Fibroblast of pulmonary artery (primary cell): ENCODE measurements at regions not wholly inside any gene's neighbourhood (a gene's known extent, or its start where the extent isn't known, plus 50 kb on each side); places are given as distances from the start of the nearest gene placed in this dataset.

ENCODE experiments used
- DNase-seq: peaks from one replicate; pipeline ENCODE4 v3.0.0-alpha.2; 2010; ENCODE audit warnings: low read depth
- H3K4me3 ChIP-seq: replicated peaks from 2 replicates; pipeline ENCODE4 v1.5.1; 2011; ENCODE audit warnings: low read depth, mild to moderate bottlenecking, control low read depth, low read length, moderate library complexity
- TF ChIP-seq, protein P1 (sequence below): IDR thresholded peaks from 2 replicates; pipeline ENCODE4 v1.5.1; 2011; ENCODE audit warnings: mild to moderate bottlenecking, control low read depth, low read length, inconsistent platforms; ENCODE audit errors: missing control alignments

DNA sequence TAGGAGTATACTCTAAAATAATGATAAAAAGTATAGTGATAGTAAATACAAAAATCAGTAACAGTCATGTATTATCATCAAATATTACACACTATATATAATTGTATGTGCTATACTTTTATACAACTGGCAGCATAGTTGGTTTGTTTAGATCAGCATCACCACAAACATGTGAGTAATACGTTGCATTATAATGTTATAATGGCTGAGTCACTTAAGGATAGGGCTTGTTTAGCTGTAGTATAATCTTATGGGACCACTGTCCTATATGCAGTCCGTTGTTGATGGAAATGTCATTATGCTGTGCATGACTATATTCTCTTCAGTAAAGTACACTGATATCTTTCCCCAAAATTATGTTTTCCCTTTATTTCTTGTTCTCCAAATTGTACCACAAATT is 92.8 kb downstream of the LYPLAL1 start:
- no peak overlapping the region for H3K4me3 ChIP-seq
- DNase-seq, result no peak
- TF ChIP-seq, protein P1, sequence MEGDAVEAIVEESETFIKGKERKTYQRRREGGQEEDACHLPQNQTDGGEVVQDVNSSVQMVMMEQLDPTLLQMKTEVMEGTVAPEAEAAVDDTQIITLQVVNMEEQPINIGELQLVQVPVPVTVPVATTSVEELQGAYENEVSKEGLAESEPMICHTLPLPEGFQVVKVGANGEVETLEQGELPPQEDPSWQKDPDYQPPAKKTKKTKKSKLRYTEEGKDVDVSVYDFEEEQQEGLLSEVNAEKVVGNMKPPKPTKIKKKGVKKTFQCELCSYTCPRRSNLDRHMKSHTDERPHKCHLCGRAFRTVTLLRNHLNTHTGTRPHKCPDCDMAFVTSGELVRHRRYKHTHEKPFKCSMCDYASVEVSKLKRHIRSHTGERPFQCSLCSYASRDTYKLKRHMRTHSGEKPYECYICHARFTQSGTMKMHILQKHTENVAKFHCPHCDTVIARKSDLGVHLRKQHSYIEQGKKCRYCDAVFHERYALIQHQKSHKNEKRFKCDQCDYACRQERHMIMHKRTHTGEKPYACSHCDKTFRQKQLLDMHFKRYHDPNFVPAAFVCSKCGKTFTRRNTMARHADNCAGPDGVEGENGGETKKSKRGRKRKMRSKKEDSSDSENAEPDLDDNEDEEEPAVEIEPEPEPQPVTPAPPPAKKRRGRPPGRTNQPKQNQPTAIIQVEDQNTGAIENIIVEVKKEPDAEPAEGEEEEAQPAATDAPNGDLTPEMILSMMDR, result no peak

- no peak overlapping the region for H3K4me3 ChIP-seq
- DNase-seq, result no peak
- TF ChIP-seq, protein P1, result no peak
Observed at GRCh38 chr1:219265026-219265515, 91.4 kb downstream of the LYPLAL1 start.

DNA sequence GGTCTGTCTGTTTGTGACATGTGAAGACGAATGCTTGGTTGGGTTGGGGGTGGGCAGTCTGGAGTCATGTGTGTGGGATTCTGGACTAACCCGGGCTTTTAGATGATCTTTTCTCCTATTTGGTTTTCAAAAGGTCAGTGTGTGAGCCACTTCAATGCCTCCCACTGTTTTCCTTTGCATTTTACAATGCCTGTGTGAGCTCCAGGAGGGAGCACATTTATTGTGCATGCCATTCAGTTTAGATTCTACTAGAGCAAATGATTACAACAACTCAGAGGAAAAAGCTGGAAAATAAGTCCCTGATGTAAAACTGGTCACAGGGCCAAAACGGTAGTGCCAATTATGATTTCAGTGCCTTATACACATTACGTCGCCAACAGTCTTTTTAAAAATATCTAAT is 90.9 kb downstream of the LYPLAL1 start:
- DNase-seq, result no peak
- no peak overlapping the region for H3K4me3 ChIP-seq
- TF ChIP-seq, protein P1, result no peak
